HUDEP-2 (cell line): ENCODE measurements at regions not wholly inside any gene's neighbourhood (a gene's known extent, or its start where the extent isn't known, plus 50 kb on each side); places are given as distances from the start of the nearest gene placed in this dataset.

ENCODE experiments used
- DNase-seq, 76 experiments: peaks; one replicate each; lab custom pipeline; 2025; ENCODE audit not compliant: unreplicated experiment in 76 of 76; lab: John Stamatoyannopoulos, UW

DNA sequence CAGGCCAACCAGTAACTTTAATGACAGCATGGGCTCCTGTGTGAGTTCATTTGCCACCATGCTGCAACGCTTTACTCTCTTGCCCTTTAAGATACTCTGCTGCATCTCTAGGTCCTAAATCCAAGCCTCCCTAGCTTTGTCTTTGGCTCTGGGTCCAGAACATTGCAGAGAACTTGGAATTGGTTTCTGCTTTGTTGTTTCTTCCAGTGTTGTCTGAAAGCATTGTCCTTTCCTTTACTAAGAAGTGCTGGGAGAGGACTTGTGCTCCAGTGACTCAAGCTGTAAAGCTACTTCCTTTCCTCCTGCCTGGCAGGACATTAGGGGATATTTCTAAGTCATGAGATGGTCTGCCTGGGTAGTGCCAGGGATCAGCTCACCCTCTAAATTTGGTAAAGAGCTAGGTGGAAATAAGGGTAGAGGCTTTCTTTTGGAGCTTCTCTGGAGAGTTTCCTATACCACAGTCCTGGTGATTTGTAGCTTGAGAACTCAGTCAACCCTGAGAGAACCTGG, 202.5 kb upstream of the CADM1 start:
- no peak for DNase-seq

DNA sequence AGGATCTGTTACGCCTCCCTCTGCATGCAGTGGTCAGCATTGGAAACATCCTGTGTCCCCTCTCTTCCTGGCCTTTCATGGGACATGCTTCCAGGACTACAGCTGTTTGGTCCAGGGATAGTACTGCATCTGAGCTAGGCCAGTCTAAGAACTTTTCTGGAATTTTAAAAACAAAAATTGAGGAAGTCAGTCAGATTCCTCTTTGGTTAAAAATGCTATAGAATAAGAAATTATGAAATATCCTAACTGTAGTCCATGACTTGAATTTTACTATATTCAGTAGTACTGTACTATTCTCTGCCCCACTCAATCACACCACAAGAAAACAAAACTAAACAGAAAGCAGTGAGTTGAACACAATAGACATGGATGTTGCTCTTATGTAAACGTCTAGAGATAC, 201.0 kb upstream of the CADM1 start:
- no peak for DNase-seq

DNA sequence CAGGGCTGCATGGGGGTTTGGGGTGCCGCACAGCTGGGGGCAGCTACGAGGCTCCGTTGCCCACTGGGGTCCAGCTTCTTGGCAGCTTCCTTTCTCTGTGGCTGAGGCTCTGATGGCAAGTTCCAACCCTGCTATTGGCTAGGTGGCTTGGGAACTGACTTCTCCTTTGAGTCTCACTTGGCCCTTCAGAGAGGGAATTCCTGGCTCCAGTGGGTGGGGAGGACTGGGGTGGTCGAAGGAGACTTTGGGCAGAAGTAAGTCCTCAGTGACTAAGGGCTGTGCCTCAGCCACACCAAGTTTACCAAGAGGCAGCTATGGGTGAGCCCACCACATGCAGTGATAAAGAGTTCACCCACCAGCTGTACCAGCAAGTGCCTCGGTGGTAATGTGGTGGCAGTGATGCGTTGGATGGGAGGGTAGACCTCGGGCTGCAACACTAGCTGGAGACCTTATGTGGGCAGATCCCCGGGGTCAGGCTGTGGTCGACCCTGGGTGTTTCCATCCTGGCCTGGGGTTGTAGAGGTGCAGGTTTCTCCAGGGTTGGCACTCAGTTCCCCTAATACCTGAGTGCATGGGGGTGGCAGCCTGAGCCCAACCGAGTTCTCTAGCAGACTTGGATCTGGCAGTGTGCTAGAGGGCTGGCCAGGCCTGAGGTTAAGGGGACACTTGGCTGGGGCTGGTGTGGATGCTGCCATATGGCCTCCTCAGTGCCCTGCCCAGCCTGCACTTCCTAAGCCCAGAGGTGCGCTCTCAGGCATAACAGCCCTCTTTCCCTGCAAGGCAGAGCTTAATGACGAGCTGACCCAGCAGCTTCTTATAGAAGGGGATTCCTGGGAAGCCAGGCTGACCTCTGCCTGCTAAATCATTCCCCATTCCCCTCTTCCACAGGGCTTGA, 197.0 kb upstream of the CADM1 start:
- DNase-seq, result no peak

DNA sequence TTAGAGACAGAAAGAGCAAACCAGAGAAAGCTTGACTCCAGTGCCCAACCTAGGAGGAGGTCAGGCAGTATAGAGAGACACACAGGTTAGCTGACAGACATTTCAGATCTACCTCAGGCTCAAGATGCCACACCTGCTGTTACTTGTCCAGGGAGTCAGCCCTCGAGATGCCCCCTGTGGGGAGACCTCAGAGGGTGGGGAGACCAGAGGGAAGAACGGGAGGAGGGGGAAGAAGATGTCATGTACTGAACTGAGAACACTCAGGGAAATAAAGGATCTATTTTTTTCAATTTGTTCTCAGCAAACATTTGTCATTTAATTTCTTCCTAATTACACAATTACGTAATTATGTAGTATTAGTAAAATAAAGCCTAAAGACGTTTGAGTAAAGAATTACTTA, 196.3 kb upstream of the CADM1 start:
- DNase-seq, result no peak

DNA sequence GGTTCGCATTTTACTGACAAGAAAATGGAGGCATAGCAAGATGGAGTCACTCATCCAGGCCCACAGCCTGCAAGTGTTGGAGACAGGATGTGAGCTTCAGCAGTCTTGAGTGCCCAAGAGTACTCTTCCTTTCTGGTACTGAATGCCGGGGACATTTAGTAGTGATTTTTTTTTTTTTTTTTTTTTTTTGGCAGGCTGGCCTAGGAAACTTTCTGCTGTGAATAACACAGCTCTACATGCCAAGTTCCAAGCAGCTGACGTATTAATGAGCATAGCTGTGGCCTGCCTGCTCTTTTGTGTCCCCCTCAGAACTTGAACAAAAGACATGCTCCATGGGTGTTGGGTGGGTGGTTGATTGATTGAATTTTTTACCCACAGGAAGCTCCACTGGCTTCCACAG, 195.5 kb upstream of the CADM1 start:
- DNase-seq, result no peak

DNA sequence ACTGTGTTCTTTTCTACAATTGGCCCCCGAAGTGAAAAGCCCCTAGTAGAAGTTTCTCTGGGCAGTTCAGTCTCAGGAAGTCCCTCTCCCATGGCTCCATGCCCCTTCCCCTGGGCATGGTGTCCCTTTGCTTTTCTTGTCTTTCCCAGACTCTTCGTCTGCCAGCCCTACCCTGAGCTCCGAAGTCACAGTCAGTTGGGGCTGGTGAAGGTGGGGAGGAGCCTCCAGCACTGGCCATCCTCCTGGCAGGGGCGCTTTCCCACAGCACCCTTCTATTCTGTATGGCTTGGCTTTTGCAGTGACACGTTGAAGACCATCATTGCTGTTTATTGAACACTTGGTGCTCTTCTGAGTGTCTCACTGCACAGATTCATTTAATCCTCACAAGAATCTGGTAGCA, 195.1 kb upstream of the CADM1 start:
- no peak for DNase-seq

DNA sequence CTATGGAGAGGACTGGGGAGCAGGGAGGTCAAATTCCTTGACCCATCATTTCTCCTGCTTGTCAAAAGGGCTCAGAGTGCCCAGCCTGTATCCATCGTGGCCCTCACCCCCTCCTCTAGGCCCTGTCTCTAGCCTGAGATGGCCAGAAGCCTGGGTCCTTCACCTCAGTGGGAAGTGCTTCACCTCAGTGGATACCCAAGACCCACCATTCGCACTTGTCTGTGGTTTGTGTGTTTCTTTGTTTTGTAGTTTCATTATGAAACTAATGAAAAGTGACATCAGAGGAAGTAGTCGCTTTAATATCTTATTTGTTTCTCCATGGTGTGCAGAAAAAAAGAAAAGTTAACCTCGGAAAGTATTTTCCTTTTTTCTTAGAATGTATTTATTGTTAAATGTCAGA, 194.0 kb upstream of the CADM1 start:
- no peak for DNase-seq

DNA sequence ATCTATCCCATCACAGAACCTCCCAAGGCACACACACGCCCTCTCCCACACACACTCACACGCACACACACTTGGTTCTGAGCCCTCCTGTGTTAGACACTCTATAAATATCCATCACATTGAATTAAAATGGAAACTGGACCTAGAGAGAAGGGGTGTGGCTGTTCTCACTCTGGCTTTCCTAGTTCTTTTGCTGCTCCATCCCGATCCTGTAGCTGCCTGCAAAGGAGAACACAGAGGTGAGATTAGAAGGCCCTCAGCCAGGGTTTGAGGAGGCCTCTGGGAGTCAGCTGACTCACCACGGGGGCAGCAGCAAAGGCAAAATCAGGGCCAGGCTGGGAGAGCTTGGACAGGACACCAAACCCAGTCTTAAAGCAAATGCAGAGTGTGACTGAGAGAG, 192.3 kb upstream of the CADM1 start:
- no peak for DNase-seq

DNA sequence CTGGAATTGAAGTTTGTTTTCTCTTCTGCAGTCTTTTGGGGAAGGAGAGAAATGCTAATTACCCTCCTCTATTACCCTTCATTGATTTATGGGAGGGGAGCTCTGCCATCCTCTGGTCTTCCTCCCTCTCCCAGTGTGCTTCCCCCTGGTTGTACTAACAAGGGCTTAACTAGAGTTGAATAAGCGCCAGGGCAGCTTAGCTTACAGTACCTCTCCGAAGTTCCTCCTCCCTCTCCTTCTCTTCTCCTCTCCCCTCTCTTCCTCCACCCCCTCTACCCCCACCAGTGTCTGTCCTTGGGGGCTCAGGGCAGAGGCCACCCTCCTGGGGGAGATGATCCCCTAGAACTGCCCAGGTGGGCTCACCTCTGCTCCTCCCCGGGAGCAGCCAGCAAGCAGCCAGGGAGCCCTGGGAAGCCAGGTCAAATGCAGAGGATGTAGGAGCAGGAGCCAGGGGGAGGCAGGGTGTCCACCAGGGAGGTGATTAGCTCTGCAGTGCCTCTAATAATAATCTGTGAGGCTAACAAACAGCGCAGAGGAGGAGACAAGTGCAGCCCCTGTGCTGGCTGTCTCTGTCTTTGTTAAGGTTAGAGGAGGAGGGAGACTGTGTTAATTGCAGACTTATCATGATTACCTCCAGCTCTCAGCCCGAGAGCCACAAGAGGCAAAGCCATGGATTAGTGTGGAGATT, 191.6 kb upstream of the CADM1 start:
- DNase-seq, result no peak

DNA sequence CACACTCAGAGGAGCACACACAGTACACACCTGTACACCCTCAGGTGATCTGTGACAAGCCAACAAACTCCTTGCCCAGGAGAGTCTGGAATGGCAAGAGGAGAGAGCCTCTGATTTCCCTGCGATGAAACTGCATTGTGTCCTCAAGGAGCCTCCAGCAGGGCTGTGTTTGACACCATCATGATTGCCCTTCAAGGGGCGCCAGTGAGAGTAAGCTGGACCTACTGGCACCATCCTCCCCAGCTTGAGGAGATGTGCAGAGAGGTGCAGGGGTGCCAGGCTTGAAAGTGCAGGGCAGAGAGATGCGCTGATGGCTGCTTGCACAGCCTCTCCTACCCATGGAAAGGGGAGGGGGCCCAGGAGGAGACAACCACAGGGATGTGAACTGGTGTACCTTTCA, 188.8 kb upstream of the CADM1 start:
- DNase-seq, result no peak

DNA sequence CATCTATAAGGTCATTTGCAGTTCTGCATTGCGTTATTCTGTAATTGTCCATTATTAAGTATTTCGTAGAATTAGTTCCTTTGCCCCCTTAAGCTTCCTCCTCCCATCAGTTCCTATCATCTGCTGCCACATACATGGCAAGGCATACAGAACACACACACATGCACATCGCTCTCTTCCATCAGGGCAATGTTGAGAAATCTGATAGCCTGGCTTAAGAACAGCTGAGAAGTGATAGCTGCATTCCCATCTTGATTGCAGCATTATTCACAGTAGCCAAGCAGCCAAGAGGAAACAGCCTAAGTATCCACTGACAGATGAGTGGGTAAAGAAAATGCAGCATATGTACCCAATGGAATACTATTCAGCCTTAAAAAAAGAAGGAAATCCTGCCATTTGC, 186.8 kb upstream of the CADM1 start:
- no peak for DNase-seq

DNA sequence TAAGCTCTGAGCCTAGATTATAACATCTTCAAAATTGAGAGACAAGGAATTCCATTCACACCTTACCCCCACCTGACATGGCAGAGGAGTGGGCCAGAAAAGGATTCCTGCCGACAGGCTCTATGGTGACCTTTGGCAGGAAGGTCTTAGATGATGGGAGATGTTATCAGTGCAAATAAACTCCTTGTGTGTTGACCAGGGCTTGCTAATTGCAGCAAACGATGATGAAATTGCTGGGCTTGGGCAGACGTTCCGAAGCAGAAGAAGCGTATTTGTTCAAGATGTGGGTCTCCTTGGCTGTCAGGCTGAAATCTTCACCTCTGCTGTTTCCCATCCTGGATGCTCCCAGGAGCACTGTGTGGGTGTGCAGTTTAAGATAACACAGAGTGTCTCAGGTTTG, 183.7 kb upstream of the CADM1 start:
- DNase-seq, result no peak

DNA sequence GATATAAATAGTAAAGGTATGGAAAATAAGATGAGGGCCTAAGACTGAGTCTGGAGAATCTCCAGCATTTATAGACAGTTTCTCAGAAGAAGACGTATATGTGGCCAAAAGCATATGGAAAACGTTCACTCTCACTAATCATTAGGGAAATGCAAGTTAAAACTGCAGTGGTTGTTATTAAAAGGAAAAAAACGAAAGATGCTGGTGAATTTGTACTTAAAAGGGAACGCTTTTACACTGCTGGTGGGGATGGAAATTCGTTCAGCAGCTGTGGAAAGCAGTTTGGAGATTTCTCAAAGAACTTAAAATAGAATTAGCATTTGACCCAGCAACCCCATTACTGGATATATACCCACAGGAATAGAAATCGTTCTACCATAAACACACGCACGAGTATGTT, 180.5 kb upstream of the CADM1 start:
- DNase-seq, result no peak

DNA sequence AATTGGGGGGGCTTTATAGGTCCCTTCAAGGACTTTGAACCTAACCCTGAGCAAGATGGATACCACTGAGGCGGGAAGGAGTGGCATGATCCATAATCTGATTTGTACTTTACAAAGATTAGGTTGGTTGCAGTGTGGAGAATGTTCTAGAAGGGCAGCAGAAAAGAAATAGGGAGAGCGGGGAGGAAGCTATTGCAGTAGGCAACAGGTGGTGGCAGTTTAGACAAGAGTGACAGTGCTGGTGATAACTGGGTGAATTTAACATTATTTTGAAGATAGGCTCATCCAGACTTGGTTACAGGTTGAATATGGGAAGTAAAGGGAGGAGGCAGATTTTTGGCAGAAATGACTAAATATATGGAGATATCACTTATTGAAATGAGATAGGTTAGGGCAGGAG, 179.9 kb upstream of the CADM1 start:
- no peak for DNase-seq

DNA sequence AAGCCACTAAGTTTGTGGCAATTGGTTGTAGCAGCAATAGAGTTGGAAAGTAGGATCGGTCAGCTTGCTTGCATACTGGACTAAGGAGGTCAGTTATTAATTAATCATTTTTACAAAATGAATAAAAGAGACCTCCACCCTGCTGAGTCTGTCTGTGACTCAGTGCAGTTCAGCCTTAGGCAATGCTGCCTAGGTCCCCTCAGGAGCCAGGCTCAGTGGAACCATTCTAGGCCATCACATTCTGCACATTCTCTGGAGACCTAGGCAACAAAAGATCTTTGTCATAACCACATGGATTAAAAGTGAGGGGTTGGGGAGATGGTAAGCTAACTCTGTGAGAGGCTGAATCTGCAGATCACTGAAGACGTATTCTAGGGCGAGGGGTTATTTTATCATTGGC, 178.7 kb upstream of the CADM1 start:
- DNase-seq, result no peak

DNA sequence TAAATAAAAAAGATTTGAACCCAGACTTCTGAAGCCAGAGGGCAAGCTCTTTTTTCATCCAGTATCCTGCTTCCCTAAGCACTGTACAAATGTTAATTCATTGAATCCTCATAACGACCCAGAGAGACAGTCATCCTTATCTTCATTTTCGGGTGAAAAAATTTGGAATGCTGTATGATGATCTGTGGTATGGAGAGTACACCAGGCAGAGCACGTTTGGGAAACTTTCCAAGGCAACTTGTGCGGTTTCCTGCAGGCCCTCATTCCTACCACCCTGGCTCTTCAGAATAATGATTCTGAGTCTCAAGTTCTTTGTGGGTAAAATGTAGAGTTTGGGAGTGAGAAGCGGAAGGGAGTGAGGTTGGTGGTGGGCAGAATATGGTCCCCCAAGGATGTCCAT, 177.9 kb upstream of the CADM1 start:
- no peak for DNase-seq

DNA sequence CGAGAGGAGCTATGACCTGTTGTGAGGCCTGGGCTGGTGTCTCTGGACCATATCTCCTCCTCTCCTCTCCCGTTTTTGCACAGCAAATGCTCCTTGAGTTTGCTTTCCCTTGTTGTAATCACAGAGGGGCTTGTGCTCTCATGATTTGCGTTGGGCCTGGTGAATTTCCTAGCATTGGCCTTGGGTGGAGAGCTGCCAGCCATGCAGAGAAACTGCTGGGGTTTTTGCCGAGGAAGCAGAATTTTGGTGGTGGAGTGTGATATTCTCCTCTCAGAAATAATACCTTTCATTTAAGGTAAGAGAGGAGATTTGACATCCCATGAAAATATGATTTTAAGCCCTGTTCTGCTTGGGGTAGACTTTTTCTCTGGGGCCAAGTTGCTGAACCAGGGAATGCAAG, 175.7 kb upstream of the CADM1 start:
- no peak for DNase-seq

DNA sequence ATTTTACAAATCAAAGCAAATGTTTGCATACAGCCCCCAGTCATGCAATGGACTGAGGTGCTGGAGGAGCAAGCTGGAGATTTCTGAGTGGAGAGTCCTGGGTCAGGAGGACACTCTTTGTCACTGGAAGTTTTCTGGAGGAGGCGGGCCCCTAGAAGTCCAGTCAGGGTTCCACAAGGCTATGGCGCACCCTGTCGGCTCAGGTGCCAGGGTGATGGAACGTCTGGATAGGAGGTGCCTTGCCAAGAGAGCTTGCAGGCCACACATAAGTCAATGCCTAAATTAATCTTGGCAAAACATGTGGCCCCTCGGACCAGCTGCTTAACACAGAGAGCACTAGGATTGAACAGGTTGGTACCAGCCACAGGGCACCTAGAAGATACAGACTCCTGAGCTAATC, 174.7 kb upstream of the CADM1 start:
- peak in 4 of 76 experiments; percentile 1 to 33 (median 8) for DNase-seq

DNA sequence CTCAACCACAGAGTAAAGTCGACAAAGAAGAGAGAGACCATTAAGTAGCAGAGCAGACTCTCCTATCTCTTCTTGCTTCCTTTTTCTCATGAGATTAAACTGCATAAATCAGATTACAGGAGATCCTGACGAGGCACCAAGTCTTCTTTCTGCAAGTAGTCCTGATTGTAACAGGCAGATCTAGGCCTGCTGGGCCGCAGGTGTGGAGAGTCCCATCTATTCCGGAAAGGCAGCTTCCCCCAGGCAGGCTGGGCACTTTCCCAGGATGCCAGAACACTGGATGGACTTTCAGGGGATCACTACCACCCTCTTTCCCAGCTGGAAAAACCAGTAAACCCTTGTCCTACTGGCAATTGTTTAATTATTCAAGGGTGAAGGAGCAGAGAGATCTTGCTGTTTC, 173.0 kb upstream of the CADM1 start:
- no peak for DNase-seq

DNA sequence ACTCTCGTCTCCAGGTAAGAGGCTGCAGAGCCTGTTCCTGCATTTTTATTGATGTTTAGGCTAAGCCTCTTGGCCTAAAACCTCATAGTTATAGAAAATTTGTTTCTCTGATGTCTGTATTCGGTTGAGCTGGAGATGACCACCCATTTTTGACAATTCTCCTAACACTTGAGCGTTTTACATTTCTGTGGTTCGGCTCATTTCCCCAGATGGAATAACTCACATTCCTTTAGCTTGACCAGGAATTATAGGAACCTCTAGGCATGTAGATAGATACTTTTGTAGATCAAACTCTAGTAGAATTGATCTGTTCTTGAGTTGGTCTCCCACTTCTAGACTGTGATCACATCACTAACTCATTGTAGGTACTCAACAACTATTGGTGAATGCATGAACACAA, 172.6 kb upstream of the CADM1 start:
- no peak for DNase-seq

DNA sequence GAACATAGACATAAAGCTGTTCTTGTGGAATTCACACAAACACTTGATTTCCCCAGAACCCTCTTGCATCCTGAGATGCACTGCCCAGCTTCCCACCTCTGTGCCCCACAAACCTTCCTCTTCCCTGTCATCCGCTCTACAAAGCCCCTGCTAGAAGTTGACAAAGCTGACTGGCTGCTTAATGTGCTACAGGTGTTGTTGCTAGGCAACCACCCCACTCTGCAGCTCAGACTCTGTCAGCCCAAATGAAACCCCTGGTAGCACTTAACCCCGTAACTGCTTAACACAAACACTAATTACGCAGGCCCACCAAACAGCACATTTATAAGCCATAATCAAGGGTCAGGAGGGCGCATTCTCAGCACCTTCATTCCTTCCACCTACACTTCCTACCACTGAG, 172.0 kb upstream of the CADM1 start:
- DNase-seq, result no peak

DNA sequence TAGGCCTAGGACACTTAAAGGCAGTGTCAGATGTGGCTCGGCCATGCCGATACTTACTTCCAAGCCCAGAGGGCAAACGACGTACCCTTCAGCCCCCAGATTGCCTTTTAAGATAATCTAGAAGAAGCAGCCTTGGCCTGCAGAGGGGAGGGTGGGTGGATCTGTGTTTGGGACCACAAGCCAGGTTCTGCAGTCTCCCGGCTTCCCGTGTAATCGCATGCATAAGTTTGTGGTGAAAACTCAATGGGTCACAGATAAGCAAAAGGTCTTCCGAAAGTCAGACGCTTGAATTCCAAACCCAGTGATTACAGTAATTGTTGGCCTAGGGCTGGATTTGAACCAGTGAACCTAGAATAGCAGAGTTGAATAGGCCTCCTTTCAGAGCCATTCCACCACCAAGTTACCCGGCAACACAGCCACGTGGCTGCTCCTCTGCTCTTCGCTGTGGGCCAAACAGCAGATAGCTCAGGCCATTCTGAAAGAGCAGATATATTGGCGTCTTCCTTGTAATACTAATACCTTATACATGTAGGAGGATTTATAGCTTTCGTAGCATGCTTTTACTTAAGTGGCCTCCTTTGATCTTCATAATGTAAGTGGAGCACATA, 170.8 kb upstream of the CADM1 start:
- DNase-seq, result no peak
